Hippocampal formation (tissue), 2 donors: ENCODE measurements at regions not wholly inside any gene's neighbourhood (a gene's known extent, or its start where the extent isn't known, plus 50 kb on each side); places are given as distances from the start of the nearest gene placed in this dataset.
"Not testable (repeated sequence)": the region's sequence is repeated elsewhere in the genome, so short reads cannot be mapped to it uniquely, and the experiment has no call there.

ENCODE experiments used
- DNase-seq, 2 donors: peaks; one replicate each; lab custom pipeline; 2025; lab: John Stamatoyannopoulos, UW

DNA sequence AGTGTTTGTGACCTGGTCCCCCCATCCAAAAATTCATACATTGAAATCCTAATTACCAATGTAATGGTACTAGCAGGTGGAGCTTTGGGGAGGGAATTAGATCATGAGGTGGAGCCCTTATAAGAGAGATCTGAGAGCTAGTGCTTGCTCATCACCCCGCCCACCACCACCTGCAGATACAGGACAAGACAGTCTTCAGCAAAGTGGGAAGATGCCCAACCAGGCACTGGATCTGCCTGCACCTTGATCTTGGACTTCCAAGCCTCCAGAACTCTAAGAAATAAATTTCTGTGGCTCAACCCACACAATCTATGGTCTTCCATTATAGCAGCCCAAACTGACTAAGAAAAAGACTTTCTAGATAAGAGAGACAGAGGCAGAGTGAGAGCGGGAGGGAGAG, 343.4 kb downstream of the LRRIQ3 start:
- DNase-seq: no peak

GRCh38 chr1:73842436-73842835, 355.5 kb downstream of the LRRIQ3 start:
- DNase-seq: no peak

DNA sequence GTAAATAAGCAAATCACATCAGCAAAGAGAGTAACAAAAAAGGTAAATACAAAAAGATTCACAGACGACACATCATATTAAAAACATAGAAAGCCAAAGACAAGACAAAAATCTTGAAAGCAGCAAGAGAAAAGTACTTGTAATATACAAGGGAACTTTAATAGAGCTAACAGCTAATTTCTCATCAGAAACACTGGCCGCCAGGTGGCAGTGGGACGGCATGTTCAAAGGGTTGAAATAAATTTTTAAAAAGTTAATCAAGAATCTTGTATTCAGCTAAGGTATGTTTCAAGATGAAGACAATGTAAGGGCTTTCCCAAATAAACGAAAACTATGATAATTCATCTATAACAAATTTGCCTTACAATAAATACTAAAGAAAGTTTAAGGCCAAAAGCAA, 358.1 kb downstream of the LRRIQ3 start:
- DNase-seq: no peak

DNA sequence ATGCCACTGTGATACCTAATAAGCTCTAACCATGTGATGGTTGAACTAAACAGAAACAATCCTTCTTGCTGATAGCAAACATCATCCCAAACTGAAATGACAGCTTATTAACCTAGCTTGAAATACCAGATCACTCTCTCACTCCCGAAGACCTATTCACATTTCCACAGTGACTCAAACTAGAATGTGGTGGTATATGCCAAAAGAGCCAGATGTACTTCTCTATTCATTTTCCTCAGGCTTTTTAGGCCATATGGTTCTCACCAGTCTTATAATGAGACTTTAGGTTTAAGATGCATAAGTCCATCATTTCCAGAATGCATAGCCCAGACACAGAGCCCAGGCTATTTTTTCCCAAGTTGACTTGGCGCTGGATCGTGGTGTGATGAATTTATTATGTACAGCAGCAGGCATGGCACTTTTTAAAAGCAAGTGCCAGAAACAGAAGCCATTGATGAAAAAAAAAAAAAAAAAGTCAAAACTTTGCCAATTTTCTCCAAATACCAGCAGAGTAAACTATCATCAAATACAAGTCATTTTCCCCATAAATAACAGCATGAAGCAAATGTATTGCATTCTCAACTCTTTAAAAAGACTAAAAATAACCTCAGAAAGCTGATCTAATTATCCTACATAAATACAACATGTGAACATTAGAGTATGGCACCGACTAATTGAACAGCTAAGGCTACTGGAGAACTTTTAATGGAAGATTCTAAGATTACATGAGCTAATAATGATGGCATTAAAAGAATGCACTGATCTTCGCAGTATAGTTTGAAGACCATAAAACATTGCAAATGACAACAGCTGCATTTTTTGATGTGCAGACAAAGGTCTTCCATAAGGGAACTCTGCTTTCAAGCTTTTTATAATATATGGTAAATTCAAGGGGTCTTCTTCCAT, 365.4 kb downstream of the LRRIQ3 start:
- peak in 1 of 2 donors; percentile 45 for DNase-seq

DNA sequence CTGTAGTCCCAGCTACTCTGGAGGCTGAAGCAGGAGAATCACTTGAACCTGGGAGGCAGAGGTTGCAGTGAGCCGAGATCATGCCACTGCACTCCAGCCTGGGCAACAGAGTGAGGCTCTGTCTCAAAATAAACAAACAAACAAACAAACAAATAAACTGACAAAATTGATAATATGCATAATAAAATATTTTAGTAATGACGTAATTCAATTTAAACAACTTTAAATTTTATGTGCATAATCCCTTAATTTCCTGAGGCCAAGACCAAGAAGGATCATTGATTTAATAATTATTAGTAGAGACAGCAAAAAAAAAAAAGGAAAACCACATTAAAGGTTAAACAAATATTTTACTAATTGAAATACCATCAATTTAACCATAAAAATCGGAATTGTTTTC, 370.7 kb downstream of the LRRIQ3 start:
- not testable (repeated sequence) for DNase-seq

- no peak for DNase-seq
Observed at GRCh38 chr1:73824065-73824464, 373.9 kb downstream of the LRRIQ3 start.

GRCh38 chr1:73821520-73821919, 376.5 kb downstream of the LRRIQ3 start:
- no peak for DNase-seq

- no peak for DNase-seq
Observed at GRCh38 chr1:73820843-73821242, 377.1 kb downstream of the LRRIQ3 start.

- no peak for DNase-seq
Observed at GRCh38 chr1:73813716-73814115, 384.3 kb downstream of the LRRIQ3 start.

- no peak for DNase-seq
Observed at GRCh38 chr1:73813236-73813635, 384.7 kb downstream of the LRRIQ3 start.

DNA sequence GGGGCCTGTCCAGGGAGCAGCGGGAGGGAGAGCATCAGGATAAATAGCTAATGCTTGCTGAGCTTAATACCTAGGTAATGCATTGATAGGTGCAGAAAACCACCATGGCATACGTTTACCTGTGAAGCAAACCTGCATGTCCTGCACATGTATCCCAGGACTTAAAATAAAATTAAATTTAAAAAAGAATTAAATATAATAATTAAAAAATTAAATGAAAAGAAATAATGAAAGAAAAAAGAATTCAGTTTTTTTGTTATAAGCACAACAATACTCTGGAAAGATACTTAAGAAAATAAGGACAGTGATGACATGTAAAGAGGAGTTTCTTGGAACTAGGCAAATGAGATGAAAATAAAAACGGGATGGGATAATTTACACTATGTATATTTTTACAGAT, 386.2 kb downstream of the LRRIQ3 start:
- DNase-seq: no peak

GRCh38 chr1:73804935-73805334, 393.0 kb downstream of the LRRIQ3 start:
- no peak for DNase-seq

DNA sequence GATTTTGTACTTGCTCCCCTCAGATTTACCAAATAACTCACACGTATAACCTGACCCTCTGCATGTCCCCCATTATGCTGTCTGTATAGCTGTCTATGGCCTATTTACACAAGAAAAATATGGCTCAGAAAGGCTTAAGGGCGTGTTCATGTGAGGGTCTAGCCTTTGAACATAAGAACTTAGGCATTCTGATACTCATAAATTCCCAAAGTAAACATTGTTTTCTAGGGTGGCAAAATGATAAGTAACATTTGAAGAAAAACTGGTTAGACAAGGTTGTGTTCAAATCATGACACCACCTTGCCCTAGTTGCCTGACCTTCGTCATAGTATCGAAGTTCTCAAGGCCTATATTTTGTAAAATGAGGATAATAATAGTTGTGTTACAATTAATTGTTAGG, 394.6 kb downstream of the LRRIQ3 start:
- no peak for DNase-seq

DNA sequence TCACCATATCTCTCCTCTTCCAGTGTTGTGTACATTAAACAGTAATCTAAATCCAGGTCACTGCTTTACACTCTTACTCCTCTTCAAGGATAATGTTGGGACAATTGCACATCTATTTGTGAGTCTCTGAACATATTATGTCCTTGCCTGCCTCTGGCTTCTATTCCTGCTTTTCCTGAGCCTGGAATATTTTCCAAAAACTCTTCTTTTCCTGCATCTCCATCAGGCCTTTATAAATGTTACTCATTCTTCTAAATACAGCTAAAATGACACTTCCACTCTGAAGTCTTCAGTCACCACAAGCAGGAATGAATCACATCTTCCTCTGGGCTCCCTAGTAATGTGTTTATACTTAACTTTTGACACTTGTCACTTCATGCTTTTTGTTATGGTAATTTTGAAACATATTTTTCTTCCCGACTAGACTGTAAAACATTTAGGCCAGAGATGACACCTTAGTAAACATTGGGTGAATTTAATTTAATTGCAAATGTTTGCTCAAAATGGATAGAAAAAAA, 396.0 kb downstream of the LRRIQ3 start:
- no peak for DNase-seq

GRCh38 chr1:73800376-73800775, 397.6 kb downstream of the LRRIQ3 start:
- DNase-seq: no peak

DNA sequence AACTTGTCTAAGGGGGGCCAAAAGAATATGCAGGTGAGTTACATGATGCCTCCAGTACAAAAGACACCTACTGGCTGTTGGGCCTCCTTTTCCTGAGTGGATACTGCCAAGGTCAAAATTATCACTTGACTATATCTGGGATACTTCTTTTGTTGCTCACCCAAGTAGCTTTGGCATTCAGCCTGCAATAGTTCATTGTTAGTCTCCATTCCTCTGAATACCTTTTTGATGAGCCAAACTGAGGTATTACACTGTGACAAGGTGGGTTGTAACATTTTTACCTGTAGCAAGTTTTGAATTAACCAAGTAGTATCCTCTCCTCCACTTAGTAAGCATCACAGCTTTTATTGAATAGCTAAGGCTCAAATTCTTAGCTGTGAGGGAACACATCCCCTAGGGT, 408.0 kb downstream of the LRRIQ3 start:
- DNase-seq: no peak

DNA sequence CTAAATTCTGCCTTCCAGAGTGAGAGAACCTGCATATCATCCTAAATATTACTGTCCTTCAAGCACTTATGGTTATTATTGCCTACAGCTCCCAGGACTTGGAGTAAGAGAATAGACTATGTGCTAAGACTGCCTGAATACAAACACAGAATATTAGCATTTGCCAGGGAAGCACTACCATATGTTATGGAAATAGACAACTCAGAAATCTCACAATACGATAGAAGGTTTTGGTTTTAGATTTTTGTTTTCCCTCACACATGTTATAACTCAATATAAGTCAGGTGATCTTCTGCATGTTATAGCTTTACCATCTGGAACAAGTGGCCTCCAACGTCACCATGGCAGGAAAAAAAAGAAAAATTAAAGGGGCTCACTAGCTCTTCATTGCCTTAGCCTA, 413.9 kb downstream of the LRRIQ3 start:
- DNase-seq: no peak

DNA sequence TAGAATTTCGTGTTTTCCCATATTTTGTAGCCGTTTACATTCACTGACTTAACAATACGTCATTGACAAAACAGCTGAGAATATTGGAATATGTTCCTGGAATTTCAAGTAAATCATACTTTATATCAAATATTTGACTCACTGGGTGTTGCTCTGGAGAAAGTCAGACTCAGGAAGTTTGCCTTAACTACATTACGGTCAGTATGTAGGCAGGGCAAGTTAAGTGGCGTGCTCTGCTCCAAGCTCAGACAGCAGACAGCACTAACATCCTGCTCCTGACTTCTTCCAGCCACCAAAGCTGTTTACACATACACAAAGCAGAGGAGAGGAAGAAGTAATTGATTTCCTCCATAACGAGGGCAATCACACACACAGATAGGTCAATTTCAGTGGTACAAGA, 414.6 kb downstream of the LRRIQ3 start:
- DNase-seq: no peak

GRCh38 chr1:73782901-73783300, 415.1 kb downstream of the LRRIQ3 start:
- DNase-seq: no peak

DNA sequence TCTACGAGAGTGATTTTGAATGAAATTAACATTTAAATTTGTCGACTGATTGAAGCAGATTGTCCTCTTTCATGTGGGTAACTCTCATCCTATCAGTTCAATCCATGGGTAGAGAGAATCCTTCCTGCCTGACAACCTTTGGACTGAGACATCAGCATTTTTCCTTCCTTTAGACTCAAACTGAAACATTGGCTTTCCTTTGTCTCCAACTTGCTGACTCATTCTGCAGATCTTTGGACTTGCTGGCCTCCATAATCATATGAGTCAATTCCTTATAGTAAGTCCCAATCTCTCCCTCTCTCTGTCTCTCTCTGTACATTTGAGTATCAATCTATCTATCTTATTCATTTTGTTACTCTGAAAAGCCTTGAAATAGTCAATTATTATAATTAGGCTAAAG, 416.7 kb downstream of the LRRIQ3 start:
- no peak for DNase-seq

- no peak for DNase-seq
Observed at GRCh38 chr1:73778471-73778870, 419.5 kb downstream of the LRRIQ3 start.

DNA sequence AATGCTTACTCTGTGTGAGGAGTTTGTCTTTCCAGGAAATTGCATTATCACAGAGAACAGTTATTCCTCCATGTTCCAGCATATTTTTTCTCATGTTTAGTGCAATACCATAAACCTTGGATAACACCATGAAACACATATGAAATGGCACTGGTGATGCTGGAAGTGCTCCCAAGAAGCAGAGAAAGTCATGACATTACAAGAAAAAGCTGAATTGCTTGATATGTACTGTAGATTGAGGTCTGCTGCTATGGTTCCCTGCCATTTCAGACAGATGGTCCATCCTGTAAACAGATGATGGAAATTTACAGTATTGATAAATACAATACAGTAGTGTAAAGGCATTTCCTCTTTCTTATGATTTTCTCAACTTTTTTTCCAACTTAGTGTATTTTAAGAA, 422.1 kb downstream of the LRRIQ3 start:
- no peak for DNase-seq

- DNase-seq: no peak
Observed at GRCh38 chr1:73772941-73773340, 425.0 kb downstream of the LRRIQ3 start.

- no peak for DNase-seq
Observed at GRCh38 chr1:73771396-73771795, 426.6 kb downstream of the LRRIQ3 start.
